ENCODE measurements at regions not wholly inside any gene's neighbourhood (a gene's known extent, or its start where the extent isn't known, plus 50 kb on each side); places are given as distances from the start of the nearest gene placed in this dataset.

- TF ChIP-seq CTCF (IDR thresholded peaks at IDR 0.05; ENCODE audit: low read length): no peak
- no peak for TF ChIP-seq EZH2 (IDR thresholded peaks at IDR 0.05; ENCODE audit: borderline replicate concordance, low read length)
These were observed 580.6 kb upstream of the TBX3 start for GRCh38 chr12:115264605-115265004.

Data from OCI-LY1 (cell line).